Neural cell (in vitro differentiated cells): ENCODE measurements at regions not wholly inside any gene's neighbourhood (a gene's known extent, or its start where the extent isn't known, plus 50 kb on each side); places are given as distances from the start of the nearest gene placed in this dataset.

Experiments used
- CTCF ChIP-seq: fragments of 450-650 bp; IDR thresholded peaks from 2 replicates; pipeline ENCODE4 v1.5.1; 2014; ENCODE audit warnings: antibody characterized with exemption, mild to moderate bottlenecking, moderate library complexity; ENCODE audit not compliant: poor library complexity, severe bottlenecking
- EP300 ChIP-seq: fragments of 450-650 bp; conservative IDR thresholded peaks from 2 replicates; pipeline ENCODE4 v1.6.1; 2014; ENCODE audit warnings: antibody characterized with exemption, mild to moderate bottlenecking, moderate library complexity; ENCODE audit not compliant: poor library complexity, severe bottlenecking
- EZH2 ChIP-seq: fragments of 200-600, 300-800 bp; shearing (Covaris generic), sonication (generic); IDR thresholded peaks from 2 replicates; pipeline ENCODE4 v1.6.1; 2014; ENCODE audit warnings: antibody characterized with exemption, low read length, borderline replicate concordance, mild to moderate bottlenecking; ENCODE audit not compliant: insufficient read depth, poor library complexity, severe bottlenecking
- POLR2AphosphoS5 ChIP-seq: IDR thresholded peaks from 2 replicates; pipeline ENCODE4 v1.6.1; 2012
- RAD21 ChIP-seq: fragments of 450-650 bp; conservative IDR thresholded peaks from 2 replicates; pipeline ENCODE4 v1.6.1; 2014; ENCODE audit warnings: antibody characterized with exemption, mild to moderate bottlenecking, moderate library complexity
- REST ChIP-seq: IDR thresholded peaks from 2 replicates; pipeline ENCODE4 v1.6.1; 2012; ENCODE audit warnings: borderline replicate concordance
- TAF1 ChIP-seq: IDR thresholded peaks from 2 replicates; pipeline ENCODE4 v1.6.1; 2012; ENCODE audit warnings: low read depth

- TF ChIP-seq TAF1 = no peak
- no peak for TF ChIP-seq CTCF
- TF ChIP-seq EP300 = no peak
- TF ChIP-seq REST = no peak
- no peak for TF ChIP-seq POLR2AphosphoS5
- no peak for TF ChIP-seq EZH2
- no peak for TF ChIP-seq RAD21
Observed at GRCh38 chr10:57786331-57786730, 481.4 kb downstream of the IPMK start.
